ENCODE measurements at regions not wholly inside any gene's neighbourhood (a gene's known extent, or its start where the extent isn't known, plus 50 kb on each side); places are given as distances from the start of the nearest gene placed in this dataset.

DNA sequence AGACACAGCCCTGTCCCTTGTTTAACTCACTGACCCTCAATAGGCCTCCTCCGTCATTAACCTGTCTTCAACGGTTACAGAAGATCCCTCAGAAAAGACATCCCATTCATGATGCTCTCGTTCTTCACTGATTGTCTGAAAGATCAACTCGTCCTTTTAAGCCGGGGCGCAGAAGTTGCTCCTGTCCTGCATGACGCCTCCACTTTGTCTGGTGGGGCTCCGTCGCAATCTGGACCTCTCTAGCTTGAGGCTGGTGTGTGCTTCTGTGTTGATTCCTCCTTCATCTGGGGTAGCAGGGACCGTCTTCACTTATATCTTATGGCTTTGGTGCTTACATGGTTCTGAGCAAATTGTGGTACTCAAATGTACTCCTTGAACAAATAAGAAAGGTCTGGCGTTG lies 766.0 kb upstream of the PCDH9 start:
- DNase-seq = no peak
- intact Hi-C loops (cut with micrococcal nuclease) = no loop called here
- 90% methylated on average over 11 of the region's 11 CpGs for WGBS (ENCODE audit: insufficient coverage)

DNA sequence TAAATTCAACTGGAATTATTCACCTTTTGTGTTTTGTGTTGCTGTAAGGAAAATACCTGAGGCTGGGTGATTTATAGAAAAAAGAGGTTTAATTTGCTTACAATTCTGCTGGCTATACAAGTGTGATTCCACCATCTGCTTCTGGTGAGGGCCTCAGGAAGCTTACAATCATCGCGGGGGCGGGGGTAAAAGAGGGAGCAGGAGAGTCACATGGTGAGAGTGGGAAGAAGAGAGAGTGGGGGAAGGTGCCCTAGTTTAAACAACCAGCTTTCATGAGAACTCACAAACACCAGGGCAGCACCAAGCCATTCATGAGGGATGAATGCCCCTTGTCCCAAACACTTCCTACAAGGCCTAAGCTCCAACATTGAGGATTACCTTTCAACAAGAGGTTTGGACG lies 760.7 kb upstream of the PCDH9 start:
- H3K27me3 Mint-ChIP-seq (ENCODE audit: low read depth in 2 of 2) = no peaks in the 10 kb centered on the region
- Histone ChIP-seq H3K36me3 (ENCODE audit: control insufficient read depth, insufficient read depth, low read length) (no peaks in the 10 kb centered on the region), H3K27ac (ENCODE audit: low read length) (no peak overlapping the region), H3K27me3 (ENCODE audit: control insufficient read depth, insufficient read depth, low read length) (no peaks in the 10 kb centered on the region), H3K9me3 (ENCODE audit: control insufficient read depth, insufficient read depth, low read length) (peaks cover 3% of the 10 kb centered on the region), H3K4me3 (ENCODE audit: low read length) (no peak overlapping the region), H3K4me1 (ENCODE audit: control insufficient read depth, insufficient read depth, low read length) (no peaks in the 10 kb centered on the region)
- H3K4me1 Mint-ChIP-seq = no peaks in the 10 kb centered on the region
- no peak overlapping the region for H3K4me3 Mint-ChIP-seq
- ATAC-seq (no peak), DNase-seq (no peak)
- intact Hi-C loops (cut with micrococcal nuclease) = no loop called here
- H3K27ac Mint-ChIP-seq = no peak overlapping the region
- peaks cover 7 to 19% of the 10 kb centered on the region in 2 donors for H3K9me3 Mint-ChIP-seq
- TF ChIP-seq, protein P1, sequence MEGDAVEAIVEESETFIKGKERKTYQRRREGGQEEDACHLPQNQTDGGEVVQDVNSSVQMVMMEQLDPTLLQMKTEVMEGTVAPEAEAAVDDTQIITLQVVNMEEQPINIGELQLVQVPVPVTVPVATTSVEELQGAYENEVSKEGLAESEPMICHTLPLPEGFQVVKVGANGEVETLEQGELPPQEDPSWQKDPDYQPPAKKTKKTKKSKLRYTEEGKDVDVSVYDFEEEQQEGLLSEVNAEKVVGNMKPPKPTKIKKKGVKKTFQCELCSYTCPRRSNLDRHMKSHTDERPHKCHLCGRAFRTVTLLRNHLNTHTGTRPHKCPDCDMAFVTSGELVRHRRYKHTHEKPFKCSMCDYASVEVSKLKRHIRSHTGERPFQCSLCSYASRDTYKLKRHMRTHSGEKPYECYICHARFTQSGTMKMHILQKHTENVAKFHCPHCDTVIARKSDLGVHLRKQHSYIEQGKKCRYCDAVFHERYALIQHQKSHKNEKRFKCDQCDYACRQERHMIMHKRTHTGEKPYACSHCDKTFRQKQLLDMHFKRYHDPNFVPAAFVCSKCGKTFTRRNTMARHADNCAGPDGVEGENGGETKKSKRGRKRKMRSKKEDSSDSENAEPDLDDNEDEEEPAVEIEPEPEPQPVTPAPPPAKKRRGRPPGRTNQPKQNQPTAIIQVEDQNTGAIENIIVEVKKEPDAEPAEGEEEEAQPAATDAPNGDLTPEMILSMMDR (IDR thresholded peaks at IDR 0.05) = no peak
- WGBS (ENCODE audit: insufficient coverage) = 81% methylated on average over 3 of the region's 4 CpGs
- peaks cover 8% of the 10 kb centered on the region for H3K36me3 Mint-ChIP-seq

More for the DNA sequence above, 766.0 kb upstream of the PCDH9 start:
- no peak overlapping the region for H3K27ac ChIP-seq (ENCODE audit: low read length)
- TF ChIP-seq, protein P1 (IDR thresholded peaks at IDR 0.05) = no peak
- Mint-ChIP-seq H3K9me3 (peaks cover 9 to 12% of the 10 kb centered on the region in 2 donors), H3K27me3 (ENCODE audit: low read depth in 2 of 2) (no peaks in the 10 kb centered on the region), H3K4me3 (no peak overlapping the region), H3K36me3 (peaks cover 7% of the 10 kb centered on the region), H3K27ac (no peak overlapping the region), H3K4me1 (no peaks in the 10 kb centered on the region)
- H3K4me3 ChIP-seq (ENCODE audit: low read length) = no peak overlapping the region
- no peaks in the 10 kb centered on the region for H3K27me3 ChIP-seq (ENCODE audit: control insufficient read depth, insufficient read depth, low read length)
- ATAC-seq = no peak
- H3K4me1 ChIP-seq (ENCODE audit: control insufficient read depth, insufficient read depth, low read length) = no peaks in the 10 kb centered on the region
- no peaks in the 10 kb centered on the region for H3K36me3 ChIP-seq (ENCODE audit: control insufficient read depth, insufficient read depth, low read length)
- H3K9me3 ChIP-seq (ENCODE audit: control insufficient read depth, insufficient read depth, low read length) = peaks cover 3% of the 10 kb centered on the region

DNA sequence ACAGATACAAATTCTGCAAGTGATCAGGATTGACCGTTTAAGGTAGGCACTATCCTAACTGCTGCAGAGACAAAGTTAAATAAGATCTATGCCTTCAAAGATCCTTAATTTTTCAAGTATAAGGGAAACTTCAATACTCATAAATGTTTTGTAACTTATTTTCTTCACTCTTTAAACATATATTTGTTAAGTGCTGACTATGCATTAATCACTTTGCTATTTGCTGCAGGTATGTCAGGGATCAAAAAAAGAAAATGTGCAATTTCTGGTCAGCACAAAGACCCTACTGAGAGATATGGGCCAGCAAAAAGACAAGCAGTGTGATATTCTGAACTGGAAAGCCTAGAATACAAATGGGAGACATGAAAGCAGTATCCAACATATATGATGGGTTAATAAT lies 756.1 kb upstream of the PCDH9 start:
- ATAC-seq = no peak
- H3K36me3 ChIP-seq (ENCODE audit: control insufficient read depth, insufficient read depth, low read length) = no peaks in the 10 kb centered on the region
- no peaks in the 10 kb centered on the region for H3K4me1 ChIP-seq (ENCODE audit: control insufficient read depth, insufficient read depth, low read length)
- no peak overlapping the region for H3K27ac Mint-ChIP-seq
- 100% methylated on average over 1 of the region's 1 CpG for WGBS (ENCODE audit: insufficient coverage)
- peaks cover 3% of the 10 kb centered on the region for H3K9me3 ChIP-seq (ENCODE audit: control insufficient read depth, insufficient read depth, low read length)
- H3K9me3 Mint-ChIP-seq = peaks cover 9 to 19% of the 10 kb centered on the region in 2 donors
- TF ChIP-seq, protein P1 (IDR thresholded peaks at IDR 0.05) = no peak
- no peak overlapping the region for H3K27ac ChIP-seq (ENCODE audit: low read length)
- H3K36me3 Mint-ChIP-seq = peaks cover 8% of the 10 kb centered on the region
- no peaks in the 10 kb centered on the region for H3K27me3 Mint-ChIP-seq (ENCODE audit: low read depth in 2 of 2)
- H3K4me1 Mint-ChIP-seq = no peaks in the 10 kb centered on the region
- no peaks in the 10 kb centered on the region for H3K27me3 ChIP-seq (ENCODE audit: control insufficient read depth, insufficient read depth, low read length)
- DNase-seq = no peak
- no peak overlapping the region for H3K4me3 ChIP-seq (ENCODE audit: low read length)
- intact Hi-C loops (cut with micrococcal nuclease) = no loop called here
- no peak overlapping the region for H3K4me3 Mint-ChIP-seq

DNA sequence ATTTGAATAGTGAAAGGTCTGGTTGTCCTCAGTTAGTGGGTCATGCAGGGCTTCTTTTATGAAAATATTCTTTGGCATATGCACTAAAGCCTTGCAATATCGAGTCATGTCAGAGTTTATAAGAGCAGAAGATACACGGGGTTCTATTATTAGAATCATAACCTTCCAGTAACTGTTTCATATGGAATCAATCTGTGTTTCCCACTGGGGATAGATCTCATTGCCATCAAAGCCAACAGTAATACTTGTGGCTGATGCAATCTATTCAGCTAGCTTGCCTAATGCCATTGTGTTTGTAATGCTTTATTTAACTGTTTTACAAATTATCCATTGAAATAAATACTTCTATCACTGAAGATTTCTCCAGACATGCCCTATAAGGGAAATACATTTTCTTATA lies 746.9 kb upstream of the PCDH9 start:
- no peaks in the 10 kb centered on the region for H3K4me1 ChIP-seq (ENCODE audit: control insufficient read depth, insufficient read depth, low read length)
- Mint-ChIP-seq H3K4me3 (no peak overlapping the region), H3K4me1 (no peaks in the 10 kb centered on the region), H3K27ac (no peak overlapping the region), H3K36me3 (no peaks in the 10 kb centered on the region), H3K27me3 (ENCODE audit: low read depth in 2 of 2) (no peaks in the 10 kb centered on the region), H3K9me3 (peaks cover 11 to 12% of the 10 kb centered on the region in 2 donors)
- H3K36me3 ChIP-seq (ENCODE audit: control insufficient read depth, insufficient read depth, low read length) = no peaks in the 10 kb centered on the region
- H3K4me3 ChIP-seq (ENCODE audit: low read length) = no peak overlapping the region
- H3K27me3 ChIP-seq (ENCODE audit: control insufficient read depth, insufficient read depth, low read length) = no peaks in the 10 kb centered on the region
- intact Hi-C loops (cut with micrococcal nuclease) = no loop called here
- ATAC-seq = no peak
- TF ChIP-seq, protein P1 (IDR thresholded peaks at IDR 0.05) = no peak
- DNase-seq = no peak
- H3K27ac ChIP-seq (ENCODE audit: low read length) = no peak overlapping the region
- H3K9me3 ChIP-seq (ENCODE audit: control insufficient read depth, insufficient read depth, low read length) = peaks cover 3% of the 10 kb centered on the region
- WGBS (ENCODE audit: insufficient coverage) = 75% methylated on average over 2 of the region's 2 CpGs

Data from natural killer cell (primary cell).